SK-N-SH treated with all-trans-retinoic acid at 6 μM for 48 hours (cell line): ENCODE measurements at regions not wholly inside any gene's neighbourhood (a gene's known extent, or its start where the extent isn't known, plus 50 kb on each side); places are given as distances from the start of the nearest gene placed in this dataset.

Experiments used
- ATAC-seq: fragments of 200-7000 bp; cut with Tn5 transposase; 3 replicates; pipeline ENCODE4 v1.9.1; 2020; ENCODE audit warnings: mild to moderate bottlenecking, moderate library complexity
- ARNTL ChIP-seq: fragments of 450-650 bp; formaldehyde crosslinking; IDR thresholded peaks from 2 replicates; pipeline ENCODE4 v1.5.0; 2020; ENCODE audit warnings: low read depth, mild to moderate bottlenecking, moderate library complexity, borderline replicate concordance
- ESRRG ChIP-seq: fragments of 250-450 bp; sonication (Bioruptor Pico); IDR thresholded peaks from 2 replicates; pipeline ENCODE4 v1.6.1; 2021; ENCODE audit warnings: mild to moderate bottlenecking
- GLIS3 ChIP-seq: fragments of 250-450 bp; sonication (Bioruptor Pico); IDR thresholded peaks from 2 replicates; pipeline ENCODE4 v1.5.0; 2020; ENCODE audit warnings: mild to moderate bottlenecking, moderate library complexity
- ISL1 ChIP-seq: fragments of 250-450 bp; sonication (Bioruptor Pico); IDR thresholded peaks from 2 replicates; pipeline ENCODE4 v2.1.2; 2022; ENCODE audit warnings: mild to moderate bottlenecking, moderate library complexity
- PPARA ChIP-seq: fragments of 250-450 bp; sonication (Bioruptor Pico); IDR thresholded peaks from 2 replicates; pipeline ENCODE4 v1.5.0; 2020; ENCODE audit warnings: mild to moderate bottlenecking, borderline replicate concordance
- SNAI2 ChIP-seq: fragments of 250-450 bp; sonication (Bioruptor Pico); IDR thresholded peaks from 2 replicates; pipeline ENCODE4 v1.5.0; 2020; ENCODE audit warnings: mild to moderate bottlenecking, moderate library complexity
- TCF4 ChIP-seq: fragments of 250-450 bp; sonication (Bioruptor Pico); IDR thresholded peaks from 2 replicates; pipeline ENCODE4 v1.8.0; 2021; ENCODE audit warnings: mild to moderate bottlenecking, moderate library complexity, borderline replicate concordance
- TOX ChIP-seq: fragments of 250-450 bp; sonication (Bioruptor Pico); IDR thresholded peaks from 2 replicates; pipeline ENCODE4 v1.8.0; 2021; ENCODE audit warnings: mild to moderate bottlenecking, moderate library complexity, borderline replicate concordance
- ZC3H10 ChIP-seq: fragments of 250-450 bp; sonication (Bioruptor Pico); IDR thresholded peaks from 2 replicates; pipeline ENCODE4 v1.5.1; 2021; ENCODE audit warnings: mild to moderate bottlenecking, moderate library complexity
- ZFP3 ChIP-seq: fragments of 250-450 bp; sonication (Bioruptor Pico); IDR thresholded peaks from 2 replicates; pipeline ENCODE4 v1.5.0; 2020; ENCODE audit warnings: mild to moderate bottlenecking, moderate library complexity
- ZFP30 ChIP-seq: fragments of 450-650 bp; formaldehyde crosslinking; IDR thresholded peaks from 2 replicates; pipeline ENCODE4 v1.5.0; 2022; ENCODE audit warnings: mild to moderate bottlenecking, moderate library complexity
- ZNF565 ChIP-seq: fragments of 450-650 bp; formaldehyde crosslinking; conservative IDR thresholded peaks from 2 replicates; pipeline ENCODE4 v1.5.0; 2020; ENCODE audit warnings: low read depth, mild to moderate bottlenecking, moderate library complexity
- ZNF70 ChIP-seq: fragments of 450-650 bp; formaldehyde crosslinking; IDR thresholded peaks from 2 replicates; pipeline ENCODE4 v1.5.0; 2020; ENCODE audit warnings: mild to moderate bottlenecking, moderate library complexity
- ZNF8 ChIP-seq: fragments of 450-650 bp; formaldehyde crosslinking; IDR thresholded peaks from 2 replicates; pipeline ENCODE4 v1.5.0; 2020; ENCODE audit warnings: mild to moderate bottlenecking, moderate library complexity
- TF ChIP-seq, protein P1 (sequence below): fragments of 250-450 bp; sonication (Bioruptor Pico); IDR thresholded peaks from 2 replicates; pipeline ENCODE4 v1.8.0; 2020; ENCODE audit warnings: mild to moderate bottlenecking, moderate library complexity, borderline replicate concordance
- TF ChIP-seq, protein P2 (sequence below): fragments of 250-450 bp; sonication (Bioruptor Pico); IDR thresholded peaks from 2 replicates; pipeline ENCODE4 v1.5.1; 2020; ENCODE audit warnings: low read depth, mild to moderate bottlenecking, moderate library complexity
- TF ChIP-seq, protein P3 (sequence below): fragments of 250-450 bp; sonication (Bioruptor Pico); IDR thresholded peaks from 2 replicates; pipeline ENCODE4 v1.5.1; 2021; ENCODE audit warnings: mild to moderate bottlenecking, moderate library complexity
- TF ChIP-seq, protein P4 (sequence below): fragments of 250-450 bp; sonication (Bioruptor Pico); IDR thresholded peaks from 2 replicates; pipeline ENCODE4 v1.5.0; 2020; ENCODE audit warnings: mild to moderate bottlenecking, moderate library complexity

DNA sequence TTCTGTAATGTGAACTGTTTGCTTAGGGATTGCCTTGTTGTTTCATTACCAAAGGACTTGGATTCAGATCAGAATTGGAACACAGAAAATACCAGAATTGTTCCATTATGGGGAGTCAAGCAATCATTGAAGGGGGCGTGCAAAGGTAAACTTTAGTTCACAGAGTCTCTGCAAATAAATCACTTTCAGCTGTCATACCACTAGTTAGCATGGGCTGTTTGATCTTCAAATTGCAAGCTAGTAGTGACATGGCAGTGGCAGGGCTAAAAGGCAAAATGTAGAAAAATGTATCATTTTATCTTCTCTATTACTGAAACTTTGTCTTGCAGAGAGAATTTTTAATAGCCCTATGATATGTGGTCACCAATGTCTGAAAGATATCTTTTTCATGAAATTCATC lies 483.2 kb upstream of the NRSN1 start:
- no peak for TF ChIP-seq ZNF565 (CRISPR knock-in tag)
- ATAC-seq = no peak

DNA sequence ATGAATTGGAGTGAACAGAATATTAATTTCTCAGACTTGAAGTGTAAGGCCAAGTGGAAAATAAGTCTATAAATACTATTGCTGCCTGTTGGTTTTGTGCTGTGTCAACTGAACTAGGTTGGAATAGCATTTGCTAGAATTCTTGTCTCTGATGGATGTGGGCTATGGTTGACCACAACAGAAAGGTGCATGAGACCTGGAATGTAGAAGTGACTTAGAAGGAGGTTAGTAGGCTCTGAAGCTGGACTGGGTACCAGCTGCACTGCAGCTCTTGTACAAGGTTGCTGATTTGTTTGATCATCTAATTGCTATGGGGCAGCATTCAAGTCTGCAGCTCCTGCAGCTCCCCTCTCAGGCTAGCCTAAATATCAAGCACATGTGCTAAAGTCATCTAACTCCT lies 479.0 kb upstream of the NRSN1 start:
- ATAC-seq = no peak
- TF ChIP-seq, protein P1, sequence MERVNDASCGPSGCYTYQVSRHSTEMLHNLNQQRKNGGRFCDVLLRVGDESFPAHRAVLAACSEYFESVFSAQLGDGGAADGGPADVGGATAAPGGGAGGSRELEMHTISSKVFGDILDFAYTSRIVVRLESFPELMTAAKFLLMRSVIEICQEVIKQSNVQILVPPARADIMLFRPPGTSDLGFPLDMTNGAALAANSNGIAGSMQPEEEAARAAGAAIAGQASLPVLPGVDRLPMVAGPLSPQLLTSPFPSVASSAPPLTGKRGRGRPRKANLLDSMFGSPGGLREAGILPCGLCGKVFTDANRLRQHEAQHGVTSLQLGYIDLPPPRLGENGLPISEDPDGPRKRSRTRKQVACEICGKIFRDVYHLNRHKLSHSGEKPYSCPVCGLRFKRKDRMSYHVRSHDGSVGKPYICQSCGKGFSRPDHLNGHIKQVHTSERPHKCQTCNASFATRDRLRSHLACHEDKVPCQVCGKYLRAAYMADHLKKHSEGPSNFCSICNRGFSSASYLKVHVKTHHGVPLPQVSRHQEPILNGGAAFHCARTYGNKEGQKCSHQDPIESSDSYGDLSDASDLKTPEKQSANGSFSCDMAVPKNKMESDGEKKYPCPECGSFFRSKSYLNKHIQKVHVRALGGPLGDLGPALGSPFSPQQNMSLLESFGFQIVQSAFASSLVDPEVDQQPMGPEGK (CRISPR knock-in tag) = no peak
- TF ChIP-seq, protein P2, sequence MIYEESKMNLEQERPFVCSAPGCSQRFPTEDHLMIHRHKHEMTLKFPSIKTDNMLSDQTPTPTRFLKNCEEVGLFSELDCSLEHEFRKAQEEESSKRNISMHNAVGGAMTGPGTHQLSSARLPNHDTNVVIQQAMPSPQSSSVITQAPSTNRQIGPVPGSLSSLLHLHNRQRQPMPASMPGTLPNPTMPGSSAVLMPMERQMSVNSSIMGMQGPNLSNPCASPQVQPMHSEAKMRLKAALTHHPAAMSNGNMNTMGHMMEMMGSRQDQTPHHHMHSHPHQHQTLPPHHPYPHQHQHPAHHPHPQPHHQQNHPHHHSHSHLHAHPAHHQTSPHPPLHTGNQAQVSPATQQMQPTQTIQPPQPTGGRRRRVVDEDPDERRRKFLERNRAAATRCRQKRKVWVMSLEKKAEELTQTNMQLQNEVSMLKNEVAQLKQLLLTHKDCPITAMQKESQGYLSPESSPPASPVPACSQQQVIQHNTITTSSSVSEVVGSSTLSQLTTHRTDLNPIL (CRISPR knock-in tag) = no peak
- no peak for TF ChIP-seq ARNTL
- no peak for TF ChIP-seq ISL1 (CRISPR knock-in tag)
- TF ChIP-seq, protein P3, sequence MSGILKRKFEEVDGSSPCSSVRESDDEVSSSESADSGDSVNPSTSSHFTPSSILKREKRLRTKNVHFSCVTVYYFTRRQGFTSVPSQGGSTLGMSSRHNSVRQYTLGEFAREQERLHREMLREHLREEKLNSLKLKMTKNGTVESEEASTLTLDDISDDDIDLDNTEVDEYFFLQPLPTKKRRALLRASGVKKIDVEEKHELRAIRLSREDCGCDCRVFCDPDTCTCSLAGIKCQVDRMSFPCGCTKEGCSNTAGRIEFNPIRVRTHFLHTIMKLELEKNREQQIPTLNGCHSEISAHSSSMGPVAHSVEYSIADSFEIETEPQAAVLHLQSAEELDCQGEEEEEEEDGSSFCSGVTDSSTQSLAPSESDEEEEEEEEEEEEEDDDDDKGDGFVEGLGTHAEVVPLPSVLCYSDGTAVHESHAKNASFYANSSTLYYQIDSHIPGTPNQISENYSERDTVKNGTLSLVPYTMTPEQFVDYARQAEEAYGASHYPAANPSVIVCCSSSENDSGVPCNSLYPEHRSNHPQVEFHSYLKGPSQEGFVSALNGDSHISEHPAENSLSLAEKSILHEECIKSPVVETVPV (CRISPR knock-in tag) = no peak
- no peak for TF ChIP-seq SNAI2 (CRISPR knock-in tag)
- TF ChIP-seq, protein P4, sequence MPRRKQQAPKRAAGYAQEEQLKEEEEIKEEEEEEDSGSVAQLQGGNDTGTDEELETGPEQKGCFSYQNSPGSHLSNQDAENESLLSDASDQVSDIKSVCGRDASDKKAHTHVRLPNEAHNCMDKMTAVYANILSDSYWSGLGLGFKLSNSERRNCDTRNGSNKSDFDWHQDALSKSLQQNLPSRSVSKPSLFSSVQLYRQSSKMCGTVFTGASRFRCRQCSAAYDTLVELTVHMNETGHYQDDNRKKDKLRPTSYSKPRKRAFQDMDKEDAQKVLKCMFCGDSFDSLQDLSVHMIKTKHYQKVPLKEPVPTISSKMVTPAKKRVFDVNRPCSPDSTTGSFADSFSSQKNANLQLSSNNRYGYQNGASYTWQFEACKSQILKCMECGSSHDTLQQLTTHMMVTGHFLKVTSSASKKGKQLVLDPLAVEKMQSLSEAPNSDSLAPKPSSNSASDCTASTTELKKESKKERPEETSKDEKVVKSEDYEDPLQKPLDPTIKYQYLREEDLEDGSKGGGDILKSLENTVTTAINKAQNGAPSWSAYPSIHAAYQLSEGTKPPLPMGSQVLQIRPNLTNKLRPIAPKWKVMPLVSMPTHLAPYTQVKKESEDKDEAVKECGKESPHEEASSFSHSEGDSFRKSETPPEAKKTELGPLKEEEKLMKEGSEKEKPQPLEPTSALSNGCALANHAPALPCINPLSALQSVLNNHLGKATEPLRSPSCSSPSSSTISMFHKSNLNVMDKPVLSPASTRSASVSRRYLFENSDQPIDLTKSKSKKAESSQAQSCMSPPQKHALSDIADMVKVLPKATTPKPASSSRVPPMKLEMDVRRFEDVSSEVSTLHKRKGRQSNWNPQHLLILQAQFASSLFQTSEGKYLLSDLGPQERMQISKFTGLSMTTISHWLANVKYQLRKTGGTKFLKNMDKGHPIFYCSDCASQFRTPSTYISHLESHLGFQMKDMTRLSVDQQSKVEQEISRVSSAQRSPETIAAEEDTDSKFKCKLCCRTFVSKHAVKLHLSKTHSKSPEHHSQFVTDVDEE (CRISPR knock-in tag) = no peak
- no peak for TF ChIP-seq ZNF8 (CRISPR knock-in tag)
- no peak for TF ChIP-seq ZC3H10
- TF ChIP-seq ZNF70 (CRISPR knock-in tag) = no peak
- no peak for TF ChIP-seq TCF4 (CRISPR knock-in tag)
- no peak for TF ChIP-seq TOX (CRISPR knock-in tag)
- no peak for TF ChIP-seq ZFP30 (CRISPR knock-in tag)
- TF ChIP-seq GLIS3 (CRISPR knock-in tag) = no peak

DNA sequence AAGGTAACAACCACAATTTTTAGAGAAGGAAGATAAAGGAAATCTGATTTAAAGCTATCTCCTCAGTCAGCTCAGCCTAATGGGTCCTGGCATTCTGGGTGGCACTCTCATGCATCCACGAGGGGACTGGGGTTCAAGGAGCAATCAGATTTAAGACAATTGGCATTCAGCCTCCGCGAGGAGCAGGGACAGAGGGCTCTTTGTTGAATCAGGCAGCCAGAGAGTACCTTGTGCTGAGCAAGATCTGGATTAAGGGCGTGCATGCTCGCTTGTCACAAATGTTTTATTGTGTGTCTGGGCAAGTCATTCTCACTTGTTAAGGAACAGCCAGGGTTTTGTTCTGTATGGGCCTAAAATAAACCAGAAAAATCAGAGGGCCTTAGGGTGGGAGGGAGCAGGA lies 475.3 kb upstream of the NRSN1 start:
- no peak for TF ChIP-seq ESRRG (CRISPR knock-in tag)
- no peak for TF ChIP-seq ZNF8 (CRISPR knock-in tag)
- no peak for TF ChIP-seq ZFP3 (CRISPR knock-in tag)
- TF ChIP-seq ZFP30 (CRISPR knock-in tag) = no peak
- no peak for TF ChIP-seq TCF4 (CRISPR knock-in tag)
- TF ChIP-seq ARNTL = no peak
- TF ChIP-seq ISL1 (CRISPR knock-in tag) = no peak
- TF ChIP-seq PPARA = no peak
- TF ChIP-seq, protein P1 (CRISPR knock-in tag) = no peak
- TF ChIP-seq GLIS3 (CRISPR knock-in tag) = no peak
- TF ChIP-seq, all 23 proteins: peak for 0
- no peak for ATAC-seq

DNA sequence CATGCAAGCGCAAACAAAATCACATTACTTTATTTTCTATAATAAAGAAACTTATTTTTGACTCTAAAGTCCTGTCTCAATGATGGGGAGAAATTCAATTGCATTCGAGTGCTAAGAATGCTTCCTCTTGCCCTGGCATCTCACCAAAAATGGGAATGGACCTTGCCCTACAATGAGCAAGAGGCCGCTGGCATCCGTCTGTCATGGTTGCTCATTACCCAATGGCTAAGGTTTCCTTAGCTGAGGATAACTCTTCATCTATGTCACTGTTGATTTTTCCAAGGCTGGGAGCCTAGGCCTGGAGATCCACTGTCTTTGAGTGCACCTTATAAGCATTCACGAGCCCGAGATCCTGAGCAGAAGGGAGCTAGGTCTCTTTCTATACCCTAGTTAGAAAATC lies 471.3 kb upstream of the NRSN1 start:
- ATAC-seq = no peak
- TF ChIP-seq ZC3H10 (no peak), ZNF565 (CRISPR knock-in tag) (no peak), ZFP30 (CRISPR knock-in tag) (no peak), ESRRG (CRISPR knock-in tag) (no peak)
